ENCODE measurements at regions not wholly inside any gene's neighbourhood (a gene's known extent, or its start where the extent isn't known, plus 50 kb on each side); places are given as distances from the start of the nearest gene placed in this dataset.

- TF ChIP-seq POLR2A (IDR thresholded peaks at IDR 0.05): no peak
- TF ChIP-seq CTCF (IDR thresholded peaks at IDR 0.05): no peak
- no peak for TF ChIP-seq POLR2AphosphoS5 (IDR thresholded peaks at IDR 0.05)
Measured at GRCh38 chr1:112312879-112313278, 83.1 kb upstream of the CTTNBP2NL start.

Data from suprapubic skin (tissue), 4 donors.